Parathyroid adenoma (tissue), 2 donors: ENCODE measurements at regions not wholly inside any gene's neighbourhood (a gene's known extent, or its start where the extent isn't known, plus 50 kb on each side); places are given as distances from the start of the nearest gene placed in this dataset.

Experiments
- H2AFZ ChIP-seq: fragments of 300-600 bp; sonication (generic); one replicate; pipeline ENCODE4 v1.7.0; 2017; ENCODE audit warnings: antibody characterized with exemption, mild to moderate bottlenecking
- H3K27ac ChIP-seq: fragments of 300-600 bp; sonication (generic); one replicate; pipeline ENCODE4 v1.7.0; 2017
- H3K27me3 ChIP-seq: fragments of 300-600 bp; sonication (generic); one replicate; pipeline ENCODE4 v1.7.0; 2017; ENCODE audit warnings: low read length; ENCODE audit not compliant: control insufficient read depth, insufficient read depth
- H3K36me3 ChIP-seq: fragments of 300-600 bp; sonication (generic); one replicate; pipeline ENCODE4 v1.7.0; 2017; ENCODE audit warnings: low read length; ENCODE audit not compliant: control insufficient read depth, insufficient read depth
- H3K4me1 ChIP-seq: fragments of 300-600 bp; sonication (generic); one replicate; pipeline ENCODE4 v1.7.0; 2017; ENCODE audit warnings: control low read depth
- H3K4me2 ChIP-seq: fragments of 300-600 bp; sonication (generic); one replicate; pipeline ENCODE4 v1.7.0; 2017; ENCODE audit warnings: low read length
- H3K4me3 ChIP-seq: fragments of 300-600 bp; sonication (generic); one replicate; pipeline ENCODE4 v1.7.0; 2017; ENCODE audit warnings: low read depth, low read length
- H3K79me2 ChIP-seq: fragments of 300-600 bp; sonication (generic); one replicate; pipeline ENCODE4 v1.7.0; 2017; ENCODE audit warnings: control low read depth
- H3K9ac ChIP-seq: fragments of 300-600 bp; sonication (generic); one replicate; pipeline ENCODE4 v1.7.0; 2017; ENCODE audit warnings: mild to moderate bottlenecking
- H3K9me3 ChIP-seq: fragments of 300-600 bp; sonication (generic); one replicate; pipeline ENCODE4 v1.7.0; 2017; ENCODE audit warnings: low read length; ENCODE audit not compliant: control insufficient read depth
- TF ChIP-seq, protein P1 (sequence below): fragments of 300-600 bp; sonication (generic); IDR thresholded peaks from one replicate; pipeline ENCODE4 v1.7.0; 2017; ENCODE audit warnings: antibody characterized with exemption, mild to moderate bottlenecking
- donor health status: primary hyperparathyroidism.

DNA sequence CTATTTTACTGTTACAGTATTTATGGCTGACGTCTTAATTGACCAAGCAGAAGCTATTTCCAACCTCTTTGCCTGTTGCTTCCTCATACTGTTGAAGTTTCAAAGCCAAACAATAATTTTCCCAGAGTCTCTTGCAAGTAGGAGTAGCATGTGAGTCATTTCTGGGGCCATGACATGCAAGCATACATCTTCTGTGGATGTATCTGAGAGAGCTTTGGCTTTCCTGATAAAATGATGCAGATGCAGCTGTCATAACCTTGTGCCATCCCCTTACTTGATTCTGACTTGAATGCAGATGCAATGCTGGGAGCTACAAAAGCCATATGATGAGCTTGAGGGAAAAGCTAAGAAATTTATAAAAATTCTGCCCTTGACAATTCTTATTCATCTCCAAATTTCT lies 243.1 kb upstream of the TENM4 start:
- Histone ChIP-seq H2AFZ (no peak overlapping the region), H3K4me1 (no peaks in the 10 kb centered on the region), H3K79me2 (no peaks in the 10 kb centered on the region), H3K9ac (no peak overlapping the region), H3K27me3 (no peaks in the 10 kb centered on the region), H3K4me2 (no peak overlapping the region), H3K4me3 (no peak overlapping the region), H3K9me3 (no peaks in the 10 kb centered on the region), H3K36me3 (no peaks in the 10 kb centered on the region), H3K27ac (no peak overlapping the region)
- TF ChIP-seq, protein P1, sequence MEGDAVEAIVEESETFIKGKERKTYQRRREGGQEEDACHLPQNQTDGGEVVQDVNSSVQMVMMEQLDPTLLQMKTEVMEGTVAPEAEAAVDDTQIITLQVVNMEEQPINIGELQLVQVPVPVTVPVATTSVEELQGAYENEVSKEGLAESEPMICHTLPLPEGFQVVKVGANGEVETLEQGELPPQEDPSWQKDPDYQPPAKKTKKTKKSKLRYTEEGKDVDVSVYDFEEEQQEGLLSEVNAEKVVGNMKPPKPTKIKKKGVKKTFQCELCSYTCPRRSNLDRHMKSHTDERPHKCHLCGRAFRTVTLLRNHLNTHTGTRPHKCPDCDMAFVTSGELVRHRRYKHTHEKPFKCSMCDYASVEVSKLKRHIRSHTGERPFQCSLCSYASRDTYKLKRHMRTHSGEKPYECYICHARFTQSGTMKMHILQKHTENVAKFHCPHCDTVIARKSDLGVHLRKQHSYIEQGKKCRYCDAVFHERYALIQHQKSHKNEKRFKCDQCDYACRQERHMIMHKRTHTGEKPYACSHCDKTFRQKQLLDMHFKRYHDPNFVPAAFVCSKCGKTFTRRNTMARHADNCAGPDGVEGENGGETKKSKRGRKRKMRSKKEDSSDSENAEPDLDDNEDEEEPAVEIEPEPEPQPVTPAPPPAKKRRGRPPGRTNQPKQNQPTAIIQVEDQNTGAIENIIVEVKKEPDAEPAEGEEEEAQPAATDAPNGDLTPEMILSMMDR = no peak

DNA sequence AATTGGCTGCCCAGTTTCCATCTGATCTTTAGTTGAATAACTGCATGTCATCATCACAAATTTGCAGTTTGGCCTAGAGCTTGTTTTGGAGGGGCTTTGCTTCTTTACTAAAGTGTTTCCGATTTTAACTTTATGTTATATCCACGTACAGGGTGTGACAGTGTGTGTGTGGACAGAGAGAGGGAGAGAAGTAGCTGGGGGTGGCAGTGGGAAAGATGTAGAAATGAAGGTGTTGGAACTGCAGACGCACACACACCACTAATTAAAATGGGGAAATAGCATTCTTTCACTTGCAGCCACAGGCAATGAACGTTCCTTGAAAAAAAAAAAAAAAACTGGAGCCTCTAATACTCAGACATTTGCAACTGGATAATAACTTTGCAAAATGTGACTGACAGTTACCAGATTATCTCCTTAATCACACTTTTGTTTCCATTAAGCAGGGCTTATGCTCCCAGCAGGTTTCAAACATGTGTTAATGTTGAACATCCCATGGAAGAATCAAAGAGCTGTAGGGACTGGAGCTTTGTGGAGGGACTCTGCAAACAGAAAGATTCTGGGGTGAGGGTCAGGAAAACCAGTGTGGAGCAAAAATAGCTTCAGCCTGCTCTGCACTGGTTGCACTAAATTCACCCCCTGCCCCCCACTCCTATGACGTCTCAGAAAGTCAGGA lies 238.1 kb upstream of the TENM4 start:
- Histone ChIP-seq H3K27me3 (no peaks in the 10 kb centered on the region), H3K4me3 (no peak overlapping the region), H3K4me1 (no peaks in the 10 kb centered on the region), H3K4me2 (no peak overlapping the region), H3K27ac (no peak overlapping the region), H3K36me3 (no peaks in the 10 kb centered on the region), H2AFZ (no peak overlapping the region), H3K79me2 (no peaks in the 10 kb centered on the region), H3K9ac (no peak overlapping the region), H3K9me3 (no peaks in the 10 kb centered on the region)
- TF ChIP-seq, protein P1 = no peak

DNA sequence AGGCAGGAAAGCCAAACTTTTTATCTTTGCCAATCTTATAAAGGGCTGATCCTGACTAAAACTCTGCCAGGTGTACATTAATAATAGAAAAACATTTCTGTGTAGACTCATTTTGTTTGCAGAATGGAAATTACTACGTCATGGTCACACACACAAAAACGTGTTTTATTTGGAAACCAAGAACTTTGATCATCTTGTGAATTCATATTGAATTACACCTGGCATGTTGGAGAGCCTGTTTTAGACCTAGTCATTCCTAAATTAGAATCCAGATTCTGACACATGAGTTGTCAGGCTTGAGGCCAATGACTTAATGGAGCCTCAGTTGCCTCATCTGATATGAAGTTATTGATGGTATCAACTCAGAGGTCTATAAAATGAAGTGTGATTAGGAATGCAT lies 235.6 kb upstream of the TENM4 start:
- H3K4me2 ChIP-seq = no peak overlapping the region
- no peaks in the 10 kb centered on the region for H3K79me2 ChIP-seq
- no peak overlapping the region for H3K9ac ChIP-seq
- no peaks in the 10 kb centered on the region for H3K9me3 ChIP-seq
- TF ChIP-seq, protein P1 = no peak
- H3K27me3 ChIP-seq = no peaks in the 10 kb centered on the region
- no peak overlapping the region for H3K27ac ChIP-seq
- H3K4me3 ChIP-seq = no peak overlapping the region
- no peaks in the 10 kb centered on the region for H3K36me3 ChIP-seq
- no peaks in the 10 kb centered on the region for H3K4me1 ChIP-seq
- H2AFZ ChIP-seq = no peak overlapping the region

DNA sequence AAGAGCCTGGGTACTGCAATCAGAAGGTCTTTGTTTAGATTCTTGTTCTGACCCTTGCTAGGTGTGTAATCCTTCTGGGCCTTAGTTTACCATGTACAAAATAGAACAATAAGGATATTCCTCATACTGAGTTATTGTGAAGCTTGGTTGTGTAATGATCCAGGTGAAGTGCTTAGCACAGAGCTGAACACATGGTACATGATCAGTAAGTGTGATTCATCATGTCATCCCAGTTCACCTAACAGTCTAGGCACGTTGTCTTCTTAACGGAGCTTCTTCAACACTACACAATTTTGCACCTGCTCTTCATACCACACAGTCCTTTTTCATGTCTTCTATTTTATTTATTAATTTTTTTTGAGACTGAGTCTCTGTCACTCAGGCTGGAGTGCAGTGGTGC lies 234.3 kb upstream of the TENM4 start:
- no peaks in the 10 kb centered on the region for H3K4me1 ChIP-seq
- TF ChIP-seq, protein P1 = no peak
- no peak overlapping the region for H3K9ac ChIP-seq
- no peaks in the 10 kb centered on the region for H3K36me3 ChIP-seq
- H3K27me3 ChIP-seq = no peaks in the 10 kb centered on the region
- H2AFZ ChIP-seq = no peak overlapping the region
- no peak overlapping the region for H3K27ac ChIP-seq
- H3K4me3 ChIP-seq = no peak overlapping the region
- no peak overlapping the region for H3K4me2 ChIP-seq
- no peaks in the 10 kb centered on the region for H3K79me2 ChIP-seq
- H3K9me3 ChIP-seq = no peaks in the 10 kb centered on the region

DNA sequence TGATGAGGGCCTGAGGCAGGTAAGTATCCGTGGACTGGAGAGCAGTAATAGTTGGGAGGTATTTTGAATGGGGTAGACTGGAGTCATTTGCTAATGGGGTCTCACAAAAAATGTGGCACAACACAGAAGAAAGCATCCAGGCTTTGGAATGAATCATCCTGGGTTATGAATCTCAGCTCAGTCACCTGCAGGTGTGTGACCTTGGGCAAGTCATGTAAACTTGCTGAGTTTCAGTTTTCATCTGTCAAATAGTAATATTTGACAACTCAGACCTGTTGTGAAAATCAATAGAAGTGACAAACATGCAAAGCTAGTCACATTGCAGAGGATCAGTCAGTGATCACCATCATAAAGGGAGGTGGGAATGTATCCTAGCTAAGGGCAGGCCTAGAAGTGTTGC lies 232.0 kb upstream of the TENM4 start:
- TF ChIP-seq, protein P1 = no peak
- H3K4me1 ChIP-seq = no peaks in the 10 kb centered on the region
- H3K9ac ChIP-seq = no peak overlapping the region
- no peaks in the 10 kb centered on the region for H3K27me3 ChIP-seq
- no peak overlapping the region for H3K4me3 ChIP-seq
- H3K27ac ChIP-seq = no peak overlapping the region
- H3K79me2 ChIP-seq = no peaks in the 10 kb centered on the region
- H3K9me3 ChIP-seq = no peaks in the 10 kb centered on the region
- H3K36me3 ChIP-seq = no peaks in the 10 kb centered on the region
- no peak overlapping the region for H3K4me2 ChIP-seq
- no peak overlapping the region for H2AFZ ChIP-seq
